HepG2 (cell line): ENCODE measurements at regions not wholly inside any gene's neighbourhood (a gene's known extent, or its start where the extent isn't known, plus 50 kb on each side); places are given as distances from the start of the nearest gene placed in this dataset.

Experiments
- ATAC-seq: fragments of 200-7000 bp; cut with Tn5 transposase; 3 replicates; pipeline ENCODE4 v1.9.1; 2020; ENCODE audit warnings: mild to moderate bottlenecking, moderate library complexity
- BruUV-seq: library from RNA; stranded (reverse); fragments of 400-500 nt; replicated peaks from 2 replicates; lab custom pipeline; 2021; lab: Mats Ljungman, UMichigan
- CTCF ChIA-PET: fragments of 300-600 bp; formaldehyde crosslinking; extraction: SDS; loops from one replicate; lab custom pipeline; 2021; ENCODE audit warnings: low total read pairs, inconsistent platforms, low intra/inter-chr PET ratio; lab: Yijun Ruan, JAX
- POLR2A ChIA-PET: fragments of 350-600 bp; sonication (Branson Sonifier 250); formaldehyde crosslinking; loops from one replicate; lab custom pipeline; 2020; ENCODE audit warnings: antibody characterized with exemption, inconsistent platforms; lab: Yijun Ruan, JAX
- DNase-seq: peaks from one replicate; pipeline ENCODE4 v3.0.0-alpha.2; 2015; ENCODE audit warnings: low spot score
- FAIRE-seq: peaks from 3 replicates; lab custom pipeline; 2011; peaks lifted over from hg19 to GRCh38; lab: Jason Lieb, UNC
- H2AFZ ChIP-seq: one replicate; pipeline ENCODE4 v1.6.1; 2011; ENCODE audit warnings: low read length, inconsistent platforms
- H3K27ac ChIP-seq: fragments of 300-600 bp; 3 replicates; pipeline ENCODE4 v1.8.0; 2011; ENCODE audit warnings: mixed run types, mild to moderate bottlenecking, mixed read lengths, low read length, inconsistent platforms; ENCODE audit not compliant: insufficient read depth; ENCODE audit errors: extremely low read length
- H3K27me3 ChIP-seq, 2 experiments: fragments of 200-600 bp in 1 of 2; 2 replicates in 1 of 2; 3 replicates in 1 of 2; pipeline versions ENCODE4 v1.6.0 to v1.8.0; 2011; ENCODE audit warnings: low read length in 2 of 2, mild to moderate bottlenecking in 2 of 2, moderate library complexity in 2 of 2, inconsistent platforms in 1 of 2; ENCODE audit not compliant: insufficient read depth in 2 of 2, control insufficient read depth in 1 of 2
- H3K36me3 ChIP-seq, 2 experiments: fragments of 200-600 bp in 1 of 2; replicated peaks in 1 of 2; 2 replicates in 1 of 2; 3 replicates in 1 of 2; pipeline versions ENCODE4 v1.5.1 to v1.8.0; 2011; ENCODE audit warnings: low read length in 2 of 2, inconsistent platforms in 1 of 2; ENCODE audit not compliant: insufficient read depth in 2 of 2, control insufficient read depth in 1 of 2
- H3K4me1 ChIP-seq: 2 replicates; pipeline ENCODE4 v1.5.1; 2012; ENCODE audit warnings: low read length, inconsistent platforms; ENCODE audit not compliant: insufficient read depth
- H3K4me2 ChIP-seq: 2 replicates; pipeline ENCODE4 v1.6.0; 2011; ENCODE audit warnings: low read depth, low read length, inconsistent platforms
- H3K4me3 ChIP-seq, 3 experiments: fragments of 200-600 bp in 1 of 3; sonication (generic), shearing (Covaris generic) in 1 of 3; replicated peaks in 1 of 3; 2 replicates each; pipeline ENCODE4 v1.5.1; 2011 to 2016; ENCODE audit warnings: low read length in 3 of 3, inconsistent platforms in 2 of 3, low read depth in 2 of 3, mild to moderate bottlenecking in 2 of 3, control low read depth in 1 of 3, mixed read lengths in 1 of 3; ENCODE audit not compliant: insufficient read depth in 1 of 3
- H3K79me2 ChIP-seq: one replicate; pipeline ENCODE4 v1.6.1; 2011; ENCODE audit warnings: low read length, inconsistent platforms; ENCODE audit not compliant: insufficient read depth
- H3K9ac ChIP-seq: 2 replicates; pipeline ENCODE4 v1.6.0; 2011; ENCODE audit warnings: mild to moderate bottlenecking, low read depth, low read length, inconsistent platforms; ENCODE audit not compliant: insufficient read depth
- H3K9me3 ChIP-seq: 2 replicates; pipeline ENCODE4 v1.5.1; 2012; ENCODE audit warnings: mild to moderate bottlenecking, low read length
- H4K20me1 ChIP-seq: 2 replicates; pipeline ENCODE4 v1.6.0; 2011; ENCODE audit warnings: inconsistent platforms, mild to moderate bottlenecking, low read length, moderate library complexity; ENCODE audit not compliant: insufficient read depth
- CEBPB ChIP-seq: IDR thresholded peaks from 2 replicates; pipeline ENCODE4 v1.6.1; 2011; ENCODE audit warnings: low read depth, low read length, improper control_type of control experiment, borderline replicate concordance
- ISX ChIP-seq: sonication (generic); formaldehyde crosslinking; conservative IDR thresholded peaks from 2 replicates; pipeline ENCODE4 v1.5.0; 2020; ENCODE audit warnings: missing genetic modification reagents
- SUZ12 ChIP-seq: fragments of 150-350 bp; IDR thresholded peaks from 2 replicates; pipeline ENCODE4 v1.6.1; 2014; ENCODE audit warnings: low read depth, low read length
- TEAD2 ChIP-seq: sonication (generic); formaldehyde crosslinking; IDR thresholded peaks from 2 replicates; pipeline ENCODE4 v1.9.0; 2021; ENCODE audit warnings: missing genetic modification reagents
- XRCC5 ChIP-seq: fragments of 200-400 bp; formaldehyde crosslinking; optimal IDR thresholded peaks from 2 replicates; pipeline ENCODE3; 2017; ENCODE audit warnings: mild to moderate bottlenecking, low read length
- ZHX2 ChIP-seq, 2 experiments: sonication (generic) in 1 of 2; formaldehyde crosslinking in 1 of 2; IDR thresholded peaks; 2 replicates each; pipeline versions ENCODE4 v1.6.1 to v1.9.0; 2014 to 2022; ENCODE audit warnings: antibody characterized with exemption in 1 of 2, borderline replicate concordance in 1 of 2, inconsistent platforms in 1 of 2, low read depth in 1 of 2, missing genetic modification reagents in 1 of 2
- ZNF3 ChIP-seq: IDR thresholded peaks from 2 replicates; pipeline ENCODE4 v1.7.0; 2017; ENCODE audit warnings: inconsistent platforms
- ZNF589 ChIP-seq: sonication (generic); formaldehyde crosslinking; conservative IDR thresholded peaks from 2 replicates; pipeline ENCODE4 v1.8.0; 2022; ENCODE audit warnings: mild to moderate bottlenecking, moderate library complexity, missing genetic modification reagents
- ZNF619 ChIP-seq: sonication (generic); formaldehyde crosslinking; IDR thresholded peaks from 2 replicates; pipeline ENCODE4 v1.4.0; 2020; ENCODE audit warnings: mild to moderate bottlenecking, missing genetic modification reagents
- WGBS: methylation state at CpG from one replicate; pipeline ENCODE4 v1.1.6; 2017; ENCODE audit warnings: low lambda C conversion rate; 5-methylcytosine and 5-hydroxymethylcytosine counted together
- in situ Hi-C: cut with HindIII; loops from 2 replicates; pipeline ENCODE4 v1.10.0; 2017; ENCODE audit warnings: low pct_unique_long_range_greater_than_20kb; ENCODE audit not compliant: extremely low pct_ligation_motif_present
- intact Hi-C: fragments of 100-400 bp; cut with micrococcal nuclease; formaldehyde crosslinking; loops from one replicate; pipeline ENCODE4 v1.10.0; 2022; ENCODE audit not compliant: unreplicated experiment

- BruUV-seq = no TSS peak
- ChIA-PET POLR2A (no interaction called here), CTCF (no interaction called here)
- Histone ChIP-seq H3K79me2 (no peaks in the 10 kb centered on the region), H3K4me3 (no peak overlapping the region), H3K27ac (no peak overlapping the region), H2AFZ (no peak overlapping the region), H3K9ac (no peak overlapping the region), H3K36me3 (no peaks in the 10 kb centered on the region), H3K4me2 (no peak overlapping the region), H3K27me3 (no peaks in the 10 kb centered on the region), H4K20me1 (no peaks in the 10 kb centered on the region), H3K9me3 (no peaks in the 10 kb centered on the region; the same call in 1 of the 2 replicates), H3K4me1 (no peaks in the 10 kb centered on the region)
- ATAC-seq (no peak), FAIRE-seq (no peak), DNase-seq (no peak)
- in situ Hi-C loops (no loop called here), intact Hi-C loops (no loop called here)
- 26% methylated on average over 3 of the region's 3 CpGs for WGBS
- TF ChIP-seq SUZ12 (no peak), ISX (no peak), CEBPB (no peak), ZNF3 (CRISPR knock-in tag) (no peak), TEAD2 (no peak), ZNF589 (no peak), XRCC5 (no peak), ZHX2 (IDR thresholded peaks at IDR 0.05; ENCODE audit: low read depth) (no peak), ZHX2 (CRISPR knock-in tag; IDR thresholded peaks at IDR 0.05; ENCODE audit: borderline replicate concordance) (no peak), ZNF619 (no peak)
These were observed 170.1 kb upstream of the DDX18 start for GRCh38 chr2:117644403-117644802.
